H7 (cell line): ENCODE measurements at regions not wholly inside any gene's neighbourhood (a gene's known extent, or its start where the extent isn't known, plus 50 kb on each side); places are given as distances from the start of the nearest gene placed in this dataset.

Experiments
- DNase-seq: peaks from one replicate; pipeline ENCODE4 v3.0.0; 2012
- H3K27me3 ChIP-seq: 2 replicates; pipeline ENCODE4 v1.6.0; 2011; ENCODE audit warnings: mild to moderate bottlenecking, low read length; ENCODE audit not compliant: control insufficient read depth, insufficient read depth
- H3K36me3 ChIP-seq: replicated peaks from 2 replicates; pipeline ENCODE4 v1.5.1; 2011; ENCODE audit warnings: low read length; ENCODE audit not compliant: control insufficient read depth, insufficient read depth
- H3K4me3 ChIP-seq: 2 replicates; pipeline ENCODE4 v1.5.1; 2011; ENCODE audit warnings: low read depth, mild to moderate bottlenecking, control low read depth, low read length, moderate library complexity; ENCODE audit not compliant: insufficient read depth

- Histone ChIP-seq H3K27me3 (no peaks in the 10 kb centered on the region), H3K36me3 (no peaks in the 10 kb centered on the region), H3K4me3 (no peak overlapping the region)
- DNase-seq, result no peak
Observed at GRCh38 chr17:14762736-14763479, 462.0 kb downstream of the HS3ST3B1 start.

GRCh38 chr17:14760719-14761411 lies 460.0 kb downstream of the HS3ST3B1 start:
- Histone ChIP-seq H3K4me3 (no peak overlapping the region), H3K36me3 (no peaks in the 10 kb centered on the region), H3K27me3 (no peaks in the 10 kb centered on the region)
- no peak for DNase-seq

GRCh38 chr17:14760212-14760611 lies 459.3 kb downstream of the HS3ST3B1 start:
- no peaks in the 10 kb centered on the region for H3K27me3 ChIP-seq
- DNase-seq, result no peak
- no peaks in the 10 kb centered on the region for H3K36me3 ChIP-seq
- no peak overlapping the region for H3K4me3 ChIP-seq

- no peak overlapping the region for H3K4me3 ChIP-seq
- no peaks in the 10 kb centered on the region for H3K36me3 ChIP-seq
- no peaks in the 10 kb centered on the region for H3K27me3 ChIP-seq
- DNase-seq, result no peak
Observed at GRCh38 chr17:14759325-14759724, 458.4 kb downstream of the HS3ST3B1 start.

- no peaks in the 10 kb centered on the region for H3K36me3 ChIP-seq
- no peak for DNase-seq
- no peak overlapping the region for H3K4me3 ChIP-seq
- no peaks in the 10 kb centered on the region for H3K27me3 ChIP-seq
Observed at GRCh38 chr17:14756479-14756878, 455.6 kb downstream of the HS3ST3B1 start.

GRCh38 chr17:14755002-14755401 lies 454.1 kb downstream of the HS3ST3B1 start:
- H3K4me3 ChIP-seq, result no peak overlapping the region
- no peaks in the 10 kb centered on the region for H3K27me3 ChIP-seq
- no peak for DNase-seq
- no peaks in the 10 kb centered on the region for H3K36me3 ChIP-seq

- no peak for DNase-seq
- Histone ChIP-seq H3K27me3 (no peaks in the 10 kb centered on the region), H3K4me3 (no peak overlapping the region), H3K36me3 (no peaks in the 10 kb centered on the region)
Observed at GRCh38 chr17:14753383-14753782, 452.5 kb downstream of the HS3ST3B1 start.

- no peak overlapping the region for H3K4me3 ChIP-seq
- no peak for DNase-seq
- no peaks in the 10 kb centered on the region for H3K36me3 ChIP-seq
- H3K27me3 ChIP-seq, result no peaks in the 10 kb centered on the region
Observed at GRCh38 chr17:14752011-14752410, 451.1 kb downstream of the HS3ST3B1 start.

GRCh38 chr17:14750866-14751265 lies 450.0 kb downstream of the HS3ST3B1 start:
- no peak overlapping the region for H3K4me3 ChIP-seq
- H3K36me3 ChIP-seq, result no peaks in the 10 kb centered on the region
- no peak for DNase-seq
- no peaks in the 10 kb centered on the region for H3K27me3 ChIP-seq

GRCh38 chr17:14749269-14749668 lies 448.4 kb downstream of the HS3ST3B1 start:
- H3K27me3 ChIP-seq, result no peaks in the 10 kb centered on the region
- no peak for DNase-seq

GRCh38 chr17:14748036-14748710 lies 447.3 kb downstream of the HS3ST3B1 start:
- no peaks in the 10 kb centered on the region for H3K36me3 ChIP-seq
- H3K4me3 ChIP-seq, result no peak overlapping the region
- no peak for DNase-seq
- no peaks in the 10 kb centered on the region for H3K27me3 ChIP-seq

More at GRCh38 chr17:14749269-14749668, 448.4 kb downstream of the HS3ST3B1 start:
- no peaks in the 10 kb centered on the region for H3K36me3 ChIP-seq
- no peak overlapping the region for H3K4me3 ChIP-seq

- no peaks in the 10 kb centered on the region for H3K36me3 ChIP-seq
- H3K4me3 ChIP-seq, result no peak overlapping the region
- DNase-seq, result no peak
- H3K27me3 ChIP-seq, result no peaks in the 10 kb centered on the region
Observed at GRCh38 chr17:14747603-14747950, 446.7 kb downstream of the HS3ST3B1 start.

GRCh38 chr17:14746822-14747602 lies 446.1 kb downstream of the HS3ST3B1 start:
- DNase-seq, result no peak
- no peaks in the 10 kb centered on the region for H3K27me3 ChIP-seq
- no peak overlapping the region for H3K4me3 ChIP-seq
- H3K36me3 ChIP-seq, result no peaks in the 10 kb centered on the region

- Histone ChIP-seq H3K36me3 (no peaks in the 10 kb centered on the region), H3K27me3 (no peaks in the 10 kb centered on the region), H3K4me3 (no peak overlapping the region)
- no peak for DNase-seq
Observed at GRCh38 chr17:14745541-14745940, 444.7 kb downstream of the HS3ST3B1 start.
